ENCODE measurements at regions not wholly inside any gene's neighbourhood (a gene's known extent, or its start where the extent isn't known, plus 50 kb on each side); places are given as distances from the start of the nearest gene placed in this dataset.
A peak's percentile ranks its signal among the peaks of the same experiment; 100 is the strongest.
"Not testable (repeated sequence)": the region's sequence is repeated elsewhere in the genome, so short reads cannot be mapped to it uniquely, and the experiment has no call there.

- no peak for DNase-seq
- intact Hi-C loops (cut with DNase I): no loop called here
These were observed 72.9 kb upstream of the EED start for GRCh38 chr11:86171627-86172026.

GRCh38 chr11:86167499-86168164 lies 76.9 kb upstream of the EED start:
- intact Hi-C loops (cut with DNase I): no loop called here
- no peak for DNase-seq

GRCh38 chr11:86166287-86166686 lies 78.3 kb upstream of the EED start:
- DNase-seq: not testable (repeated sequence)

GRCh38 chr11:86164106-86164505 lies 80.4 kb upstream of the EED start:
- no peak for DNase-seq
- intact Hi-C loops (cut with DNase I): no loop called here

More at GRCh38 chr11:86166287-86166686, 78.3 kb upstream of the EED start:
- intact Hi-C loops (cut with DNase I): not testable (repeated sequence)

GRCh38 chr11:86163221-86163876 lies 81.2 kb upstream of the EED start:
- DNase-seq; intact Hi-C loops (cut with DNase I): not testable (repeated sequence)

GRCh38 chr11:86162239-86162638 lies 82.3 kb upstream of the EED start:
- intact Hi-C loops (cut with DNase I): no loop called here
- DNase-seq: peak in 3 of 10 donors; percentile 36 to 85 (median 45)

- intact Hi-C loops (cut with DNase I): no loop called here
- DNase-seq: no peak
These were observed 82.7 kb upstream of the EED start for GRCh38 chr11:86161837-86162236.

GRCh38 chr11:86161336-86161735 lies 83.2 kb upstream of the EED start:
- no peak for DNase-seq
- intact Hi-C loops (cut with DNase I): no loop called here

- DNase-seq: no peak
- intact Hi-C loops (cut with DNase I): no loop called here
These were observed 83.9 kb upstream of the EED start for GRCh38 chr11:86160541-86161149.

- intact Hi-C loops (cut with DNase I): loop anchor here (5.0 kb wide), 1 partner anchor 33 kb away; no protein-coding TSS in a partner anchor
- no peak for DNase-seq
These were observed 85.0 kb upstream of the EED start for GRCh38 chr11:86159581-86159891.

- intact Hi-C loops (cut with DNase I): loop anchor here (5.0 kb wide), 1 partner anchor 33 kb away; no protein-coding TSS in a partner anchor
- no peak for DNase-seq
These were observed 85.6 kb upstream of the EED start for GRCh38 chr11:86158704-86159580.

GRCh38 chr11:86157797-86158378 lies 86.7 kb upstream of the EED start:
- intact Hi-C loops (cut with DNase I): loop anchor here (5.0 kb wide), 1 partner anchor 34 kb away; no protein-coding TSS in a partner anchor
- DNase-seq: no peak

- no peak for DNase-seq
- intact Hi-C loops (cut with DNase I): loop anchor here (5.0 kb wide), 1 partner anchor 36 kb away; no protein-coding TSS in a partner anchor
These were observed 87.6 kb upstream of the PICALM start for GRCh38 chr11:86156397-86156955.

GRCh38 chr11:86155200-86155844 lies 86.4 kb upstream of the PICALM start:
- intact Hi-C loops (cut with DNase I): loop anchor here (1.0 to 5.0 kb wide), 2 partner anchors 37 to 49 kb away; no protein-coding TSS in a partner anchor
- no peak for DNase-seq

GRCh38 chr11:86153439-86153838 lies 84.6 kb upstream of the PICALM start:
- no peak for DNase-seq
- intact Hi-C loops (cut with DNase I): no loop called here

- no peak for DNase-seq
- intact Hi-C loops (cut with DNase I): loop anchor here (1.0 kb wide), 1 partner anchor 84 kb away; the partner anchor contains the start of gene PICALM
These were observed 84.0 kb upstream of the PICALM start for GRCh38 chr11:86152901-86153300.

GRCh38 chr11:86152006-86152862 lies 83.3 kb upstream of the PICALM start:
- peak in 8 of 10 donors; percentile 40 to 92 (median 60) for DNase-seq
- intact Hi-C loops (cut with DNase I): loop anchor here (1.0 kb wide), 1 partner anchor 83 kb away; the partner anchor contains the start of gene PICALM

Data from posterior cingulate gyrus (tissue), 11 donors.